ENCODE measurements at regions not wholly inside any gene's neighbourhood (a gene's known extent, or its start where the extent isn't known, plus 50 kb on each side); places are given as distances from the start of the nearest gene placed in this dataset.
"Not testable (repeated sequence)": the region's sequence is repeated elsewhere in the genome, so short reads cannot be mapped to it uniquely, and the experiment has no call there.

DNA sequence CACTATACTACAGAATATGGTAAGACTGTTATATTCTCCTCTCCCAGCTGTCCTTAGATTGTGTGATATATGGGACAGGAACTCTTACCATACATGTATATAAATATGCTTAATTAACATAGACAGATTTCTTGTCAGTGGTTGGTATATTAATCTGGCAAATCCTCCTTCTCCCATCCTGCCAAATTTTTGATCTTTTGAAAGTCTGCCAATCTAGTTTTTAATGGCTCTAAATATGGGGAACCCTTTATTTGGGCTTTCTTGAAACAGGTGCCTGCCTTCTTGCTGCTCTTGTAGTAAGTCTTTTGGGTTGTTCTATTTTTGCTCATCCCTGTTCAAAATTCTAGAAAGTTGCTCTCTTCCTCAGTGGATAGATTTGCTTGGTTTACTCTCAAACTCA lies 63.5 kb downstream of the SPATA31D1 start:
- no peak for FAIRE-seq
- no peak for DNase-seq (ENCODE audit: insufficient read length, low spot score)
- TF ChIP-seq, protein P1, sequence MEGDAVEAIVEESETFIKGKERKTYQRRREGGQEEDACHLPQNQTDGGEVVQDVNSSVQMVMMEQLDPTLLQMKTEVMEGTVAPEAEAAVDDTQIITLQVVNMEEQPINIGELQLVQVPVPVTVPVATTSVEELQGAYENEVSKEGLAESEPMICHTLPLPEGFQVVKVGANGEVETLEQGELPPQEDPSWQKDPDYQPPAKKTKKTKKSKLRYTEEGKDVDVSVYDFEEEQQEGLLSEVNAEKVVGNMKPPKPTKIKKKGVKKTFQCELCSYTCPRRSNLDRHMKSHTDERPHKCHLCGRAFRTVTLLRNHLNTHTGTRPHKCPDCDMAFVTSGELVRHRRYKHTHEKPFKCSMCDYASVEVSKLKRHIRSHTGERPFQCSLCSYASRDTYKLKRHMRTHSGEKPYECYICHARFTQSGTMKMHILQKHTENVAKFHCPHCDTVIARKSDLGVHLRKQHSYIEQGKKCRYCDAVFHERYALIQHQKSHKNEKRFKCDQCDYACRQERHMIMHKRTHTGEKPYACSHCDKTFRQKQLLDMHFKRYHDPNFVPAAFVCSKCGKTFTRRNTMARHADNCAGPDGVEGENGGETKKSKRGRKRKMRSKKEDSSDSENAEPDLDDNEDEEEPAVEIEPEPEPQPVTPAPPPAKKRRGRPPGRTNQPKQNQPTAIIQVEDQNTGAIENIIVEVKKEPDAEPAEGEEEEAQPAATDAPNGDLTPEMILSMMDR (IDR thresholded peaks at IDR 0.05; ENCODE audit: insufficient read depth, missing control alignments): no peak

DNA sequence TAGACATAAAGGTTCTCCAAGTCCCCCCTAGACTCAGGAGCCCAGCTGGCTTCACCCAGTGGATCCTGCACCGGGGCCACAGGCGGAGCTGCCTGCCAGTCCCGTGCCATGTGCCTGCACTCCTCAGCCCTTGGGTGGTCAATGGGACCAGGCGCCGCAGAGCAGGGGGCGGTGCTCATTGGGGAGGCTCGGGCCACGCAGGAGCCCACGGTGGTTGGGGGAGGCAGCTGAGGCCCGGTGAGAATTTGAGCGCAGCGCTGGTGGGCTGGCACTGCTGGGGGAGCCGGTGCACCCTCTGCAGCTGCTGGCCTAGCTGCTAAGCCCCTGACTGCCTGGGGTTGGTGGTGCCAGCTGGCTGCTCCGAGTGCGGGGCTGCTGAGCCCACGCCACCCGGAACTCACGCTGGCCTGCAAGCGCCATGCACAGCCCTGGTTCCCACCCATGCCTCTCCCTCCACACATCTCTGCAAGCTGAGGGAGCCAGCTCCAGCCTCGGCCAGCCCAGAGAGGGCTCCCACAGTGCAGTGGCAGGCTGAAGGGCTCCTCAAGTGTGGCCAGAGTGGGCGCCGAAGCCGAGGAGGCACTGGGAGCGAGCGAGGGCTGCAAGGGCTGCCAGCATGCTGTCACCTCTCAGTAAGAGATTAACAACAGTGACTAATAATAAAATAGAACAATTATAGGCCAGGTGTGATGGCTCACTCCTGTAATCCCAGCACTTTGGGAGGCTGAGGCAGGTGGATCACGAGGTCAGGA lies 65.9 kb downstream of the SPATA31D1 start:
- FAIRE-seq: no peak
- TF ChIP-seq, protein P1 (IDR thresholded peaks at IDR 0.05; ENCODE audit: insufficient read depth, missing control alignments): no peak
- DNase-seq (ENCODE audit: insufficient read length, low spot score): no peak

DNA sequence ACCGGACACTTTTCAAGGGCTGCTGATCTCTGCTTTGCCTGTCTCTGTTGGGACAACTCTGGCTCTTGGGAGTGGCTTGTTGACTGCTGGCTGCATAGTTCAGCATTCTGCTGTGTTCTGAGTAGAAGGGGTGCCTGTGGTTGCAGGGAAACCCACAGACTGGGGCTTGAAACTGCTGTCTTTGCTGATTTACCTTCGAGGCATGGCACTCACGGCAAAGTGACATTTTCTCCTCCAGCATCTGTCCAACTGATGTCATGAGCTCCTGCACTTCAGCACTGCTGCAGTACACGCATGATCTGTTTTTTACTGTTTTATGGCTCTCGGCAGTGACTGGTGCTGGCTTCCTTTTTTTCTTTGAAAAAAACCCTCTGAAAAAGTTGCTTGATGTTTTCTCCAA lies 69.2 kb downstream of the SPATA31D1 start:
- DNase-seq (ENCODE audit: insufficient read length, low spot score) (no peak), FAIRE-seq (no peak)
- TF ChIP-seq, protein P1 (IDR thresholded peaks at IDR 0.05; ENCODE audit: insufficient read depth, missing control alignments): no peak

DNA sequence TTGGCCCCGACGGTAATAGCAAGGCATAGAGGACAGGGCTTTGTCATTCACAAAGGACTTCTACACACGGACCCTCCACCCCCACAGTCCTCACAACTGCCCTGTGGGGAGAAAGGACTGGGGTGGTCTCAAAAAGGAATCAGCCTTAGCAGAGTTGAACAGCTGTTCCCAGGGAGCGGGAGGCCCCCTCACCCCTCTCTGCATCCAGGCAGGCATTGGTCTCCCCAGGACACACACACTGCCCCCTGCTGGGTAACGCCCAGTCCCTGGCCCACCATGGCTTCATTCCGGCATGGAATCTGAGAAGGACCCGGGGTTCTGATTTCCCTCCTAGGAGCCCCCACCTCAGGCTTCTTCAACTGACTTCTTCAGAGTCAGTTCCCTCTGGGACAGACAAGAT lies 73.2 kb downstream of the SPATA31D1 start:
- FAIRE-seq; DNase-seq (ENCODE audit: insufficient read length, low spot score): not testable (repeated sequence)

DNA sequence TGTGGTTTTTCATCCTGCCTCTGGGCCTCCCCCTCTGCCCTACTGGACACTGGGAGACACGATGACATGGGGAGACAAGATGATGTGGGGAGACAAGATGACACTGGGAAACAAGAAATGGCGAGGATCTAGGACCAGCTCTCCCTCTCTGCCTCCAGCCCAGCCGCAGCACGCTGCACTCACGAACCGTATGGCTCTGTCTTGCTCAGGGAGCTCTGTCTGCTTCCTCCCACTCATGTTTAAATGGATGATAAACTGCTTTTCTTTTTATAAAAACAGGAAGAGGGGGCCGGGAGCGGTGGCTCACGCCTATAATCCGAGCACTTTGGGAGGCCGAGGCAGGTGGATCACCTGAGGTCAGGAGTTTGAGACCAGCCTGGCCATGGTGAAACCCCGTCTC lies 73.7 kb downstream of the SPATA31D1 start:
- FAIRE-seq: no peak
- no peak for DNase-seq (ENCODE audit: insufficient read length, low spot score)
- TF ChIP-seq, protein P1 (IDR thresholded peaks at IDR 0.05; ENCODE audit: insufficient read depth, missing control alignments): no peak

DNA sequence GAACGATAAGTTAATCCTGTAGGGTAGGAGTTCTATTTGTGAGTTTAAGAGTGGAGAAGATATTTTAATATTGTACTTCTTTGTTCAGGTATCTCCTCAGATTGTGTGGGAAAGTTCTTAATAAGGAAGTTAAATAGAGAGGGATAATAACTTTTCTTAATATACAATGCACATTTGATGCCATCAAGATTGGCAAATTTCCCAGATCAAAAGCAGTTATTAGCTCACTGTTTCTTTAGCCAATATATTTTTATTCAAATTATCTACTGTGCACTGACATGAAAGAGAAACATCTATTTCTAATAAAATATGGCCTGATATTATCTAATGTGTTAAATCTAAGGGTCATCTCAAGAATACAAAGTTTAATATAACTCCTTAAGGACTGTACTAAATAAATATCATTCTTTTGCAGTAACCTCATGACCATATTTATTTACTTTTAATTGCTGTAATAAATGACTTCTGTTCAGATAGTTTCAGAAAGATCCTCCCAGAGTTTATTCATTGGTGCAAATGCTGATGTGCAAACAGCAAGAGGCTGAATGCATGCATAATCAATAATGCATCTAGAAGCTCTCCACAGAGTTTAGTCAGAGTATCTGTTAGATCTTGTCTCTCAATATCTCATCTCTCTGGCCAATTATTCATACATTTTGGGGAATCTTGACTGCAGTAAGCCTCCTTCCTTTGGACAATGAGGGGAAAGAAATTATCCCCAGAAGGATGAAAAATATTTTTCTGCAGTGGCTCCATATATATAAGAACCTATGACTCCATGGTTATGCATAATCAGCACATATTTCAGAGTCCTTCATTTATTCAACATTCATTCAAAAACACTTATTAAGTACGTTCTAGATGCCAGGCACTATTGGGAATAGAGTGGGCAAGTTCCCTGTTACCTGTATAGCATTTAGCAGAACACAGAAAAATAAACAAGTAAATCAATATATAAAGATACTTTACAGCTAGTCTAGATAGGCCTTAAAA lies 85.3 kb downstream of the SPATA31D1 start:
- no peak for FAIRE-seq
- no peak for DNase-seq (ENCODE audit: insufficient read length, low spot score)
- TF ChIP-seq, protein P1 (IDR thresholded peaks at IDR 0.05; ENCODE audit: insufficient read depth, missing control alignments): no peak

DNA sequence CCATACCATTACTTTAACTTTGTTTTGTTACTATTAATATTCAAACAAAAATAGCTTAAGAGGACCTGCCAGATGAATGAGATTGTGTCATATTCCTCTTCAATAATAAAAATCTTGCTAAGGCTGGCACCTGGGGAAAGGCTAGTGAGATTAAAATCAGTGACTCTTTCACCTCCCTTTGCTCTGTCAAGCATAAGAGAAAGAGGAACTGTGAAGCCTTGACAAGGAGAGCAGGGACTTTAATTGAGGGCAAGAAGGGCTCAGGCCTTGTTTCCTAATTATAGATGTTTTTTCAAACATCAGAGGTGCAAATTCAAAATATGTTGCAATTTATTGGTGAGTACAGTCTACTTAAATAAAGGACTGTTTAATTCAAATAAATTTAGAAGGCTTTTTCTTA lies 91.7 kb downstream of the SPATA31D1 start:
- DNase-seq (ENCODE audit: insufficient read length, low spot score): no peak
- FAIRE-seq: no peak
- TF ChIP-seq, protein P1 (IDR thresholded peaks at IDR 0.05; ENCODE audit: insufficient read depth, missing control alignments): no peak

Measured in D721Med (cell line).